Endothelial cell of umbilical vein (primary cell): ENCODE measurements at regions not wholly inside any gene's neighbourhood (a gene's known extent, or its start where the extent isn't known, plus 50 kb on each side); places are given as distances from the start of the nearest gene placed in this dataset.

Experiments used
- BruUV-seq: library from RNA; stranded (reverse); fragments of 400-500 nt; replicated peaks from 2 replicates; lab custom pipeline; 2021; lab: Mats Ljungman, UMichigan
- CTCF ChIA-PET: fragments of 300-600, 350-600 bp; sonication (Branson Sonifier 250); formaldehyde crosslinking; loops from one replicate; lab custom pipeline; 2021; ENCODE audit warnings: antibody characterized with exemption, inconsistent platforms; lab: Charles Lee
- POLR2A ChIA-PET: fragments of 300-600, 350-600 bp; sonication (Branson Sonifier 250); formaldehyde crosslinking; loops from one replicate; lab custom pipeline; 2021; ENCODE audit warnings: antibody characterized with exemption, inconsistent platforms; lab: Charles Lee
- DNase-seq: peaks from one replicate; pipeline ENCODE4 v3.0.0-alpha.2; 2011; ENCODE audit warnings: low read depth, low spot score
- FAIRE-seq: peaks from 2 replicates; lab custom pipeline; 2011; peaks lifted over from hg19 to GRCh38; lab: Jason Lieb, UNC
- H2AFZ ChIP-seq: 2 replicates; pipeline ENCODE4 v1.6.0; 2012; ENCODE audit warnings: low read depth, low read length, control low read depth, inconsistent platforms
- H3K27ac ChIP-seq: 2 replicates; pipeline ENCODE4 v1.5.1; 2011; ENCODE audit warnings: low read depth, mild to moderate bottlenecking, control low read depth, low read length, moderate library complexity; ENCODE audit not compliant: insufficient read depth
- H3K27me3 ChIP-seq, 2 experiments: 2 replicates each; pipeline versions ENCODE4 v1.6.0 to v1.6.1; 2011; ENCODE audit warnings: low read length in 2 of 2, mixed read lengths in 1 of 2; ENCODE audit not compliant: control insufficient read depth in 2 of 2, insufficient read depth in 2 of 2
- H3K36me3 ChIP-seq, 2 experiments: 2 replicates in 1 of 2; 3 replicates in 1 of 2; pipeline ENCODE4 v1.5.1; 2011; ENCODE audit warnings: low read length in 2 of 2, mild to moderate bottlenecking in 1 of 2, moderate library complexity in 1 of 2; ENCODE audit not compliant: control insufficient read depth in 2 of 2, insufficient read depth in 2 of 2; ENCODE audit errors: extremely low read depth in 1 of 2
- H3K4me1 ChIP-seq: 3 replicates; pipeline ENCODE4 v1.5.1; 2011; ENCODE audit warnings: mild to moderate bottlenecking, low read length; ENCODE audit not compliant: control insufficient read depth, insufficient read depth; ENCODE audit errors: extremely low read depth
- H3K4me2 ChIP-seq: 2 replicates; pipeline ENCODE4 v1.6.1; 2011; ENCODE audit warnings: low read length, control low read depth, mixed read lengths; ENCODE audit not compliant: insufficient read depth
- H3K4me3 ChIP-seq, 3 experiments: fragments of 200-600 bp in 1 of 3; sonication (generic), shearing (Covaris generic) in 1 of 3; replicated peaks in 1 of 3; 2 replicates each; pipeline ENCODE4 v1.5.1; 2011 to 2016; ENCODE audit warnings: control low read depth in 3 of 3, low read length in 3 of 3, mild to moderate bottlenecking in 2 of 3, inconsistent platforms in 1 of 3, low read depth in 1 of 3, moderate library complexity in 1 of 3; ENCODE audit not compliant: insufficient read depth in 1 of 3
- H3K79me2 ChIP-seq: 2 replicates; pipeline ENCODE4 v1.6.0; 2012; ENCODE audit warnings: low read length, inconsistent platforms; ENCODE audit not compliant: control insufficient read depth, insufficient read depth
- H3K9ac ChIP-seq: replicated peaks from 2 replicates; pipeline ENCODE3; 2011; ENCODE audit warnings: low read length, control low read depth; ENCODE audit not compliant: insufficient read depth; ENCODE audit errors: extremely low read depth
- H3K9me1 ChIP-seq: replicated peaks from 3 replicates; pipeline ENCODE4 v1.6.0; 2011; ENCODE audit warnings: mild to moderate bottlenecking, low read length; ENCODE audit not compliant: control insufficient read depth, insufficient read depth; ENCODE audit errors: extremely low read depth
- H3K9me3 ChIP-seq: replicated peaks from 2 replicates; pipeline ENCODE4 v1.5.1; 2012; ENCODE audit warnings: low read length, inconsistent platforms; ENCODE audit not compliant: control insufficient read depth, insufficient read depth
- H4K20me1 ChIP-seq: replicated peaks from 2 replicates; pipeline ENCODE3; 2011; ENCODE audit warnings: mild to moderate bottlenecking, low read length; ENCODE audit not compliant: control insufficient read depth, insufficient read depth; ENCODE audit errors: extremely low read depth
- CTCF ChIP-seq, 2 donors: IDR thresholded peaks; 1 replicate in 1 of 2; 2 replicates in 1 of 2; pipeline ENCODE4 v1.5.1; 2011; ENCODE audit warnings: low read length in 2 of 2, mild to moderate bottlenecking in 2 of 2, moderate library complexity in 2 of 2, control low read depth in 1 of 2, inconsistent platforms in 1 of 2, low read depth in 1 of 2; ENCODE audit not compliant: insufficient read depth in 1 of 2; ENCODE audit errors: extremely low read depth in 1 of 2
- EZH2 ChIP-seq: IDR thresholded peaks from 2 replicates; pipeline ENCODE4 v1.6.1; 2012; ENCODE audit warnings: borderline replicate concordance, low read depth, mild to moderate bottlenecking, moderate library complexity, low read length, inconsistent platforms; ENCODE audit not compliant: severe bottlenecking
- FOS ChIP-seq: IDR thresholded peaks from 2 replicates; pipeline ENCODE4 v1.6.1; 2011; ENCODE audit warnings: mild to moderate bottlenecking, low read length, moderate library complexity, borderline replicate concordance; ENCODE audit not compliant: insufficient read depth
- GATA2 ChIP-seq: IDR thresholded peaks from 2 replicates; pipeline ENCODE4 v1.7.0; 2011; ENCODE audit warnings: low read depth, mild to moderate bottlenecking, moderate library complexity, mixed read lengths, low read length; ENCODE audit not compliant: insufficient read length, insufficient read depth
- JUN ChIP-seq: IDR thresholded peaks from 2 replicates; pipeline ENCODE4 v1.6.1; 2011; ENCODE audit warnings: borderline replicate concordance, low read depth; ENCODE audit not compliant: insufficient read length, insufficient read depth
- MAX ChIP-seq: IDR thresholded peaks from 2 replicates; pipeline ENCODE4 v1.6.1; 2011; ENCODE audit not compliant: insufficient read depth, insufficient read length
- MYC ChIP-seq: IDR thresholded peaks from one replicate; pipeline ENCODE4 v1.6.1; 2011; ENCODE audit warnings: mild to moderate bottlenecking, low read depth, low read length
- POLR2A ChIP-seq: IDR thresholded peaks from 2 replicates; pipeline ENCODE4 v1.6.1; 2012; ENCODE audit warnings: low read depth, mild to moderate bottlenecking, control low read depth, low read length
- POLR2AphosphoS5 ChIP-seq: IDR thresholded peaks from 2 replicates; pipeline ENCODE4 v1.6.1; 2012; ENCODE audit warnings: low read depth, mild to moderate bottlenecking, control low read depth, low read length, moderate library complexity; ENCODE audit not compliant: insufficient read depth
- dilution Hi-C: fragments of 300-500 bp; cut with MboI; formaldehyde crosslinking; loops from one replicate; pipeline ENCODE4 v1.15.0; 2019; ENCODE audit warnings: low sequenced_read_pairs; ENCODE audit not compliant: extremely low pct_ligation_motif_present
- intact Hi-C: fragments of 100-400 bp; cut with micrococcal nuclease; formaldehyde crosslinking; loops from one replicate; pipeline ENCODE4 v1.10.0; 2022

- POLR2A ChIA-PET, result no interaction called here
- H3K9me3 ChIP-seq, result peaks cover 3% of the 10 kb centered on the region
- intact Hi-C loops (no loop called here), dilution Hi-C loops (no loop called here)
- FAIRE-seq (no peak), DNase-seq (no peak)
- H3K27ac ChIP-seq, result no peak overlapping the region
- H3K27me3 ChIP-seq, result no peaks in the 10 kb centered on the region
- H2AFZ ChIP-seq, result no peak overlapping the region
- H3K4me2 ChIP-seq, result no peak overlapping the region
- BruUV-seq, result no TSS peak
- no peaks in the 10 kb centered on the region for H3K36me3 ChIP-seq
- no peak for TF ChIP-seq CTCF (IDR thresholded peaks at IDR 0.05; ENCODE audit: extremely low read depth in 1 of 2, insufficient read depth in 1 of 2, low read depth in 1 of 2, low read length in 2 of 2)
- no peak for TF ChIP-seq EZH2
- TF ChIP-seq MAX, result no peak
- TF ChIP-seq POLR2A, result no peak
- no peak for TF ChIP-seq POLR2AphosphoS5
- H4K20me1 ChIP-seq, result no peaks in the 10 kb centered on the region
- H3K4me3 ChIP-seq, result no peak overlapping the region
- no peaks in the 10 kb centered on the region for H3K79me2 ChIP-seq
- H3K4me1 ChIP-seq, result no peaks in the 10 kb centered on the region
- H3K9me1 ChIP-seq, result no peaks in the 10 kb centered on the region
- no peak overlapping the region for H3K9ac ChIP-seq
- CTCF ChIA-PET, result no interaction called here
Measured at GRCh38 chr5:175109058-175109755, 334.8 kb downstream of the DRD1 start.

- Histone ChIP-seq H3K27me3 (no peaks in the 10 kb centered on the region), H3K9ac (no peak overlapping the region), H3K4me1 (no peaks in the 10 kb centered on the region), H3K9me1 (no peaks in the 10 kb centered on the region), H3K27ac (no peak overlapping the region), H2AFZ (no peak overlapping the region), H3K9me3 (peaks cover 3% of the 10 kb centered on the region), H3K4me3 (no peak overlapping the region), H4K20me1 (no peaks in the 10 kb centered on the region), H3K4me2 (no peak overlapping the region), H3K36me3 (no peaks in the 10 kb centered on the region), H3K79me2 (no peaks in the 10 kb centered on the region)
- TF ChIP-seq CTCF (IDR thresholded peaks at IDR 0.05; ENCODE audit: extremely low read depth in 1 of 2, insufficient read depth in 1 of 2, low read depth in 1 of 2, low read length in 2 of 2) (no peak), GATA2 (no peak), MAX (no peak), EZH2 (no peak), FOS (no peak), POLR2AphosphoS5 (no peak), JUN (no peak), MYC (no peak), POLR2A (no peak)
- DNase-seq, result no peak
- intact Hi-C loops, result no loop called here
- dilution Hi-C loops, result no loop called here
- ChIA-PET POLR2A (no interaction called here), CTCF (no interaction called here)
- no peak for FAIRE-seq
- BruUV-seq, result no TSS peak
Measured at GRCh38 chr5:175107865-175108264, 336.1 kb downstream of the DRD1 start.
